Fibroblast of lung (primary cell): ENCODE measurements at regions not wholly inside any gene's neighbourhood (a gene's known extent, or its start where the extent isn't known, plus 50 kb on each side); places are given as distances from the start of the nearest gene placed in this dataset.

Source experiments
- DNase-seq, 2 donors: peaks; one replicate each; pipeline versions ENCODE4 v3.0.0 to v3.0.0-alpha.2; 2010; ENCODE audit warnings: low read depth in 2 of 2
- H2AFZ ChIP-seq: 2 replicates; pipeline ENCODE4 v1.5.1; 2012; ENCODE audit warnings: low read length, control low read depth, inconsistent platforms
- H3K27ac ChIP-seq: 2 replicates; pipeline ENCODE4 v1.5.1; 2011; ENCODE audit warnings: low read length, control low read depth; ENCODE audit not compliant: insufficient read depth
- H3K27me3 ChIP-seq: 2 replicates; pipeline ENCODE4 v1.5.1; 2011; ENCODE audit warnings: mild to moderate bottlenecking, low read length; ENCODE audit not compliant: control insufficient read depth, insufficient read depth
- H3K36me3 ChIP-seq: 2 replicates; pipeline ENCODE4 v1.5.1; 2011; ENCODE audit warnings: low read length; ENCODE audit not compliant: control insufficient read depth, insufficient read depth
- H3K4me1 ChIP-seq: 2 replicates; pipeline ENCODE4 v1.5.1; 2011; ENCODE audit warnings: low read length; ENCODE audit not compliant: control insufficient read depth, insufficient read depth; ENCODE audit errors: extremely low read depth
- H3K4me2 ChIP-seq: 2 replicates; pipeline ENCODE4 v1.5.1; 2011; ENCODE audit warnings: low read length, control low read depth; ENCODE audit not compliant: insufficient read depth; ENCODE audit errors: extremely low read depth
- H3K4me3 ChIP-seq, 4 experiments: fragments of 200-600 bp in 1 of 4; sonication (generic) in 1 of 4; replicated peaks in 1 of 4; 2 replicates each; pipeline ENCODE4 v1.5.1; 2011 to 2016; ENCODE audit warnings: low read length in 4 of 4, low read depth in 3 of 4, mild to moderate bottlenecking in 3 of 4, control low read depth in 2 of 4, inconsistent platforms in 1 of 4, mixed read lengths in 1 of 4; ENCODE audit not compliant: insufficient read depth in 1 of 4; ENCODE audit errors: control extremely low read depth in 1 of 4
- H3K79me2 ChIP-seq: 2 replicates; pipeline ENCODE4 v1.5.1; 2012; ENCODE audit warnings: mild to moderate bottlenecking, low read length, inconsistent platforms; ENCODE audit not compliant: control insufficient read depth, insufficient read depth
- H3K9ac ChIP-seq: 2 replicates; pipeline ENCODE4 v1.5.1; 2011; ENCODE audit warnings: mild to moderate bottlenecking, low read length, control low read depth; ENCODE audit not compliant: insufficient read depth
- H3K9me3 ChIP-seq: 2 replicates; pipeline ENCODE4 v1.5.1; 2012; ENCODE audit warnings: low read depth, low read length; ENCODE audit not compliant: control insufficient read depth, insufficient read depth
- H4K20me1 ChIP-seq: 2 replicates; pipeline ENCODE4 v1.5.1; 2011; ENCODE audit warnings: low read length; ENCODE audit not compliant: control insufficient read depth, insufficient read depth; ENCODE audit errors: extremely low read depth
- CTCF ChIP-seq, 2 donors: IDR thresholded peaks in 1 of 2; conservative IDR thresholded peaks in 1 of 2; 1 replicate in 1 of 2; 2 replicates in 1 of 2; pipeline ENCODE4 v1.5.1; 2011 to 2012; ENCODE audit warnings: low read length in 2 of 2, control low read depth in 1 of 2, inconsistent platforms in 1 of 2, low read depth in 1 of 2, mild to moderate bottlenecking in 1 of 2
- EZH2 ChIP-seq: IDR thresholded peaks from 2 replicates; pipeline ENCODE4 v1.5.1; 2012; ENCODE audit warnings: low read length, control low read depth, mild to moderate bottlenecking; ENCODE audit errors: missing control alignments

- Histone ChIP-seq H3K4me1 (no peaks in the 10 kb centered on the region), H2AFZ (no peak overlapping the region), H3K27ac (no peak overlapping the region), H3K79me2 (no peaks in the 10 kb centered on the region), H3K36me3 (no peaks in the 10 kb centered on the region), H4K20me1 (no peaks in the 10 kb centered on the region), H3K4me2 (no peak overlapping the region), H3K4me3 (no peak overlapping the region), H3K9ac (no peak overlapping the region), H3K27me3 (no peaks in the 10 kb centered on the region), H3K9me3 (no peaks in the 10 kb centered on the region)
- no peak for DNase-seq
- TF ChIP-seq CTCF (conservative IDR thresholded peaks at IDR 0.05 in 1 of 2, IDR thresholded peaks at IDR 0.05 in 1 of 2; ENCODE audit: low read depth in 1 of 2, low read length in 2 of 2) (no peak), EZH2 (no peak)
These were observed 94.2 kb upstream of the PRKCQ start for GRCh38 chr10:6674291-6674690.

- no peaks in the 10 kb centered on the region for H3K27me3 ChIP-seq
- no peak overlapping the region for H3K27ac ChIP-seq
- no peak overlapping the region for H3K4me2 ChIP-seq
- no peaks in the 10 kb centered on the region for H4K20me1 ChIP-seq
- H2AFZ ChIP-seq: no peak overlapping the region
- H3K36me3 ChIP-seq: no peaks in the 10 kb centered on the region
- no peaks in the 10 kb centered on the region for H3K4me1 ChIP-seq
- no peak overlapping the region for H3K9ac ChIP-seq
- no peak for DNase-seq
- no peak overlapping the region for H3K4me3 ChIP-seq
- no peaks in the 10 kb centered on the region for H3K79me2 ChIP-seq
- TF ChIP-seq CTCF (conservative IDR thresholded peaks at IDR 0.05 in 1 of 2, IDR thresholded peaks at IDR 0.05 in 1 of 2; ENCODE audit: low read depth in 1 of 2, low read length in 2 of 2): no peak
- no peak for TF ChIP-seq EZH2
- H3K9me3 ChIP-seq: no peaks in the 10 kb centered on the region
These were observed 91.9 kb upstream of the PRKCQ start for GRCh38 chr10:6671976-6672375.

GRCh38 chr10:6669269-6669859, 89.3 kb upstream of the PRKCQ start:
- no peaks in the 10 kb centered on the region for H3K36me3 ChIP-seq
- no peaks in the 10 kb centered on the region for H3K27me3 ChIP-seq
- H3K27ac ChIP-seq: no peak overlapping the region
- H3K4me2 ChIP-seq: no peak overlapping the region
- H3K9me3 ChIP-seq: no peaks in the 10 kb centered on the region
- DNase-seq: peak; percentile 43 to 84
- no peak overlapping the region for H2AFZ ChIP-seq
- H3K4me1 ChIP-seq: no peaks in the 10 kb centered on the region
- H3K79me2 ChIP-seq: no peaks in the 10 kb centered on the region
- no peak overlapping the region for H3K9ac ChIP-seq
- no peaks in the 10 kb centered on the region for H4K20me1 ChIP-seq
- no peak overlapping the region for H3K4me3 ChIP-seq
- no peak for TF ChIP-seq EZH2
- peak; percentile 73 to 84 for TF ChIP-seq CTCF (conservative IDR thresholded peaks at IDR 0.05 in 1 of 2, IDR thresholded peaks at IDR 0.05 in 1 of 2; ENCODE audit: low read depth in 1 of 2, low read length in 2 of 2)
